ENCODE measurements at regions not wholly inside any gene's neighbourhood (a gene's known extent, or its start where the extent isn't known, plus 50 kb on each side); places are given as distances from the start of the nearest gene placed in this dataset.

DNA sequence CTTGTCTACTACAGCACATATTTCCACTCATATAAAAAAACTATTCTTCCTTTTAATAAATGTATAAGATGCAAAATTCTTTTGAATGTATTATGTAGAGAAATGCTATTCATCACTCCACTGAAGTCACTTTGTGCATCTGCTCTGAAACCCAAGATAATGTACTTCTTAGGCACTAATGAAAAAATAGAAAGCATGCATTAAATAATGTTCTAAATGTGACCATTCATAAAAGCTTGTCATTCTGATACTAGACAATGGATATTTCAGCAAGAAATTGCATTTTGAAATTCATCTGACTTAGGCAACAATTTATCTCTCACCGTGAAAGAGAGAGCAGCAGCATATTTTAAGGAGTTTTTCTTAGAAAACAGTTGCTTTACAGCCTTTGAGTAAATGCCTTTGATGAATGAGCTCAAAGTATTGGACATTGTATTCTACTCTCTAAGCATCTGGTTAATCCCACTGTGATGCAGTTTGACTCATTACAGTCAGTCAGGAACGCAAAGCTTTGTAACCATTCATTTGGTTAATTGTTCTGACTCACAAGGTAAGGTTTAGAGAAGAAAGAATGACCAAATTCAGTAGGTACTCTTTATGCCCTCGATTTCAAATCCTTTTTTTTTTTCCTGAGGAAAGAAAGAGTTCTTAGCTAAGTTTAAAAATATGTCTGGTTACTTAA, 2233.8 kb upstream of the C9orf72 start:
- Histone ChIP-seq H4K5ac (ENCODE audit: insufficient read length, low read depth, low read length) (no peak overlapping the region), H2BK15ac (ENCODE audit: low read length) (no peak overlapping the region), H3K9ac (replicated peaks in 1 of 4; ENCODE audit: extremely low read depth in 1 of 4, low read depth in 3 of 4, low read length in 3 of 4) (no peak overlapping the region), H2BK12ac (ENCODE audit: low read depth, low read length) (no peak overlapping the region), H3K4me1 (replicated peaks in 1 of 4; ENCODE audit: control insufficient read depth in 3 of 4, insufficient read depth in 4 of 4, low read length in 3 of 4) (no peaks in the 10 kb centered on the region), H3K27ac (ENCODE audit: low read depth, low read length) (no peak overlapping the region), H3K18ac (ENCODE audit: extremely low read depth, low read length) (no peak overlapping the region), H2BK120ac (replicated peaks; ENCODE audit: low read depth, low read length) (no peak overlapping the region), H2AK5ac (ENCODE audit: low read depth, low read length) (no peak overlapping the region), H2BK20ac (ENCODE audit: low read length) (no peak overlapping the region), H3K23me2 (ENCODE audit: low read depth, low read length) (no peaks in the 10 kb centered on the region), H3K27me3 (replicated peaks in 1 of 4; ENCODE audit: control insufficient read depth in 3 of 4, extremely low read depth in 1 of 4, insufficient read depth in 3 of 4, low read length in 3 of 4) (no peaks in the 10 kb centered on the region), H3K4me2 (ENCODE audit: insufficient read depth in 1 of 2, low read depth in 2 of 2, low read length in 2 of 2) (no peak overlapping the region), H3K56ac (replicated peaks; ENCODE audit: insufficient read length, low read depth, low read length) (no peak overlapping the region), H3K14ac (ENCODE audit: insufficient read length) (no peak overlapping the region), H4K91ac (replicated peaks; ENCODE audit: insufficient read length, low read length) (no peak overlapping the region), H4K20me1 (replicated peaks in 1 of 2; ENCODE audit: control insufficient read depth in 1 of 2, insufficient read depth in 2 of 2, low read length in 2 of 2) (no peaks in the 10 kb centered on the region), H2BK5ac (ENCODE audit: low read depth, low read length) (no peak overlapping the region), H3K4ac (replicated peaks; ENCODE audit: insufficient read length, low read depth, low read length) (no peak overlapping the region), H3K4me3 (ENCODE audit: extremely low read depth in 1 of 4, insufficient read depth in 2 of 4, low read depth in 3 of 4, low read length in 4 of 4) (no peak overlapping the region), H3K79me1 (ENCODE audit: low read depth, low read length) (no peaks in the 10 kb centered on the region), H3K79me2 (ENCODE audit: control insufficient read depth in 1 of 2, insufficient read depth in 2 of 2, low read length in 2 of 2) (no peaks in the 10 kb centered on the region), H2AFZ (ENCODE audit: low read length) (no peak overlapping the region), H3K23ac (ENCODE audit: insufficient read length) (no peak overlapping the region), H3K9me3 (ENCODE audit: insufficient read depth in 2 of 2, low read depth in 1 of 2, low read length in 1 of 2) (peaks cover 19 to 21% of the 10 kb centered on the region in 2 experiments), H3K36me3 (ENCODE audit: control insufficient read depth in 2 of 4, insufficient read depth in 4 of 4, low read length in 3 of 4) (no peaks in the 10 kb centered on the region), H4K8ac (ENCODE audit: extremely low read depth, insufficient read depth, low read length) (no peak overlapping the region)
- CTCF ChIA-PET (ENCODE audit: partially characterized antibody) = interaction anchor here (0.6 to 1.6 kb wide), 4 partner anchors 9 to 444 kb away, joined by 3 read pairs; no protein-coding TSS in a partner anchor
- DNase-seq (ENCODE audit: low read depth in 1 of 2, low spot score in 2 of 2) (no peak), FAIRE-seq (peak; percentile 19)
- POLR2A ChIA-PET (ENCODE audit: partially characterized antibody) = no interaction called here
- WGBS, 2 experiments (ENCODE audit: extremely low coverage in 1 of 2, insufficient coverage in 1 of 2, insufficient read length in 1 of 2, insufficient replicate concordance in 2 of 2, low coverage in 1 of 2, low lambda C conversion rate in 2 of 2, missing lambda C conversion rate in 1 of 2) = 73% methylated on average over 3 of the region's 3 CpGs; no CpG with 5 or more reads in 1 of the 2 experiments
